ENCODE measurements at regions not wholly inside any gene's neighbourhood (a gene's known extent, or its start where the extent isn't known, plus 50 kb on each side); places are given as distances from the start of the nearest gene placed in this dataset.

DNA sequence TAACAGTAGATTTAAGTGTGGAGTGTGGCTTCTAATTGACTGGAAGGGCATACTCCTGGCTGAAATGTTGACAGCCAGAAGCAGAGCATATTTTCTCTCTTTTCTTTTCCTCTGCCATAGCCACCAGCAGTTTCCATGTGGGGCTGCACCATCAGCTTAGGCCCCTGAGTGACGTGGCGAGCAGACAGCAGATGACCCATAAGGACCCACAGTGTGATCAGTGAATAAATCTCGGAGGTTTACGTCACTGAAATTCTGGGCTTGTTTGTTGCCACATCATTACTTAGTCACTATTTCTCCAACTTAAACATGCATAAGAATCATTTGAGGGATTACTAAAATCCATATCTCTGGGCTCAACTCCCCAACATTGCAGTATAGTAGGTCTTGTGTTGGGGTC is 549.7 kb upstream of the TMEM132C start:
- H3K36me3 ChIP-seq (ENCODE audit: low read depth), result no peaks in the 10 kb centered on the region
- no peak for DNase-seq
- H3K9me3 ChIP-seq (ENCODE audit: insufficient read depth, low read depth), result no peaks in the 10 kb centered on the region
- no peak overlapping the region for H3K4me2 ChIP-seq
- no peaks in the 10 kb centered on the region for H4K20me1 ChIP-seq (ENCODE audit: insufficient read depth)
- no peak for TF ChIP-seq EZH2 (IDR thresholded peaks at IDR 0.05; ENCODE audit: low read depth)
- TF ChIP-seq, protein P1, sequence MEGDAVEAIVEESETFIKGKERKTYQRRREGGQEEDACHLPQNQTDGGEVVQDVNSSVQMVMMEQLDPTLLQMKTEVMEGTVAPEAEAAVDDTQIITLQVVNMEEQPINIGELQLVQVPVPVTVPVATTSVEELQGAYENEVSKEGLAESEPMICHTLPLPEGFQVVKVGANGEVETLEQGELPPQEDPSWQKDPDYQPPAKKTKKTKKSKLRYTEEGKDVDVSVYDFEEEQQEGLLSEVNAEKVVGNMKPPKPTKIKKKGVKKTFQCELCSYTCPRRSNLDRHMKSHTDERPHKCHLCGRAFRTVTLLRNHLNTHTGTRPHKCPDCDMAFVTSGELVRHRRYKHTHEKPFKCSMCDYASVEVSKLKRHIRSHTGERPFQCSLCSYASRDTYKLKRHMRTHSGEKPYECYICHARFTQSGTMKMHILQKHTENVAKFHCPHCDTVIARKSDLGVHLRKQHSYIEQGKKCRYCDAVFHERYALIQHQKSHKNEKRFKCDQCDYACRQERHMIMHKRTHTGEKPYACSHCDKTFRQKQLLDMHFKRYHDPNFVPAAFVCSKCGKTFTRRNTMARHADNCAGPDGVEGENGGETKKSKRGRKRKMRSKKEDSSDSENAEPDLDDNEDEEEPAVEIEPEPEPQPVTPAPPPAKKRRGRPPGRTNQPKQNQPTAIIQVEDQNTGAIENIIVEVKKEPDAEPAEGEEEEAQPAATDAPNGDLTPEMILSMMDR (conservative IDR thresholded peaks at IDR 0.05), result no peak
- POLR2A ChIA-PET (ENCODE audit: unreplicated experiment), result no interaction called here
- no peak overlapping the region for H3K4me3 ChIP-seq
- CTCF ChIA-PET, result no interaction called here
- H3K9me2 ChIP-seq (ENCODE audit: insufficient read depth), result no peaks in the 10 kb centered on the region
- H3K4me1 ChIP-seq (replicated peaks; ENCODE audit: insufficient read depth), result no peaks in the 10 kb centered on the region
- no peaks in the 10 kb centered on the region for H3F3A ChIP-seq (ENCODE audit: insufficient read depth, low read depth)
- BruUV-seq (replicated peaks), result no TSS peak
- H2AFZ ChIP-seq, result no peak overlapping the region
- intact Hi-C loops (cut with micrococcal nuclease; ENCODE audit: unreplicated experiment), result no loop called here
- H3K79me2 ChIP-seq (ENCODE audit: low read depth), result no peaks in the 10 kb centered on the region
- H3K27ac ChIP-seq, result no peak overlapping the region
- peaks cover 4% of the 10 kb centered on the region; the same call in 1 of the 2 replicates for H3K27me3 ChIP-seq (ENCODE audit: insufficient read depth, low read depth)

DNA sequence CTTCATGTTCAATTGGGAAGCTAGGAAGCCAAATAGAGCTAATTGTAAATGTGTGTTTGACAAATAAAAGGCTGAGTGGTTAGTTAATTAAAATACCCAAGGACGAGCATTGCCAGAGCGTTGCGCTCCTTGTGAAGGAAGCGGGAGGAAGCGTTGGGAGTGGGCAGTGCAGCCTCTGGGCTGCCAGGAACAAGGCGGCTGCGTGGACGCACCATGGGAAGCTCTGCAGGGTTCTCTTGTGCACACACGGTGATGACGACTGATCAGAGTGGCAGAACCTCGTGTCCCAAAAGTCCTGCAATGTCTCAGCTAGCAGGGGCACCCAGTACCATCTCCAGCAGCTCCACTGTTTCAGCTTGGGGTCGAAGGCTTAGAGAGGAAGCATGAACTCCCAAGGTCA is 546.6 kb upstream of the TMEM132C start:
- H3F3A ChIP-seq (ENCODE audit: insufficient read depth, low read depth), result no peaks in the 10 kb centered on the region
- H3K9me2 ChIP-seq (ENCODE audit: insufficient read depth), result no peaks in the 10 kb centered on the region
- H3K9me3 ChIP-seq (ENCODE audit: insufficient read depth, low read depth), result no peaks in the 10 kb centered on the region
- H3K4me3 ChIP-seq, result no peak overlapping the region
- ChIA-PET POLR2A (ENCODE audit: unreplicated experiment) (no interaction called here), CTCF (no interaction called here)
- no peak overlapping the region for H3K27ac ChIP-seq
- no peaks in the 10 kb centered on the region for H3K4me1 ChIP-seq (replicated peaks; ENCODE audit: insufficient read depth)
- no peak for DNase-seq
- TF ChIP-seq, protein P1 (conservative IDR thresholded peaks at IDR 0.05), result no peak
- no peak for TF ChIP-seq EZH2 (IDR thresholded peaks at IDR 0.05; ENCODE audit: low read depth)
- no peaks in the 10 kb centered on the region for H4K20me1 ChIP-seq (ENCODE audit: insufficient read depth)
- no peak overlapping the region for H3K4me2 ChIP-seq
- intact Hi-C loops (cut with micrococcal nuclease; ENCODE audit: unreplicated experiment), result no loop called here
- H3K36me3 ChIP-seq (ENCODE audit: low read depth), result no peaks in the 10 kb centered on the region
- peaks cover 4% of the 10 kb centered on the region; the same call in 1 of the 2 replicates for H3K27me3 ChIP-seq (ENCODE audit: insufficient read depth, low read depth)
- no TSS peak for BruUV-seq (replicated peaks)
- H3K79me2 ChIP-seq (ENCODE audit: low read depth), result no peaks in the 10 kb centered on the region
- H2AFZ ChIP-seq, result no peak overlapping the region

DNA sequence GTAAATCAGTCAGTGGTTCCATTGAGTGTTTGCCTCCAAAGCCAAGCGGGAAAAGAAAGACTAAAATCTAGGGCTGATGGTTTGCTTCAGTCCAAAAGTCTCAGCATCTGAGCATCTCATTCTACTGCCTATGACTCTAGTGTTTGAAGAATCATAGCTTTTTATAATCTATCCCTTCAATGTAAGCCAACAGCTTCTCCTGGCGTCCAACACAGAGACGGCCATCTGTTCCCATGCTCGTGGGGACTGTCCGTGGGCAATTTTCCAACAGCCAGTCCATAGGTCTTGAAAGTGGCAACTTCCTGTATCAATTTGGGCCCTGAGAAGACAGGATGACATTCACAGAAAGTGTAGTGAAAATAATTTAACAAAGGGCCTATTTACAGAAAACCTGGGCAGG is 544.4 kb upstream of the TMEM132C start:
- H3K4me2 ChIP-seq, result no peak overlapping the region
- intact Hi-C loops (cut with micrococcal nuclease; ENCODE audit: unreplicated experiment), result no loop called here
- no peak overlapping the region for H2AFZ ChIP-seq
- H3K4me1 ChIP-seq (replicated peaks; ENCODE audit: insufficient read depth), result no peaks in the 10 kb centered on the region
- POLR2A ChIA-PET (ENCODE audit: unreplicated experiment), result no interaction called here
- peaks cover 4% of the 10 kb centered on the region; the same call in 1 of the 2 replicates for H3K27me3 ChIP-seq (ENCODE audit: insufficient read depth, low read depth)
- no peaks in the 10 kb centered on the region for H3F3A ChIP-seq (ENCODE audit: insufficient read depth, low read depth)
- H4K20me1 ChIP-seq (ENCODE audit: insufficient read depth), result no peaks in the 10 kb centered on the region
- H3K9me3 ChIP-seq (ENCODE audit: insufficient read depth, low read depth), result no peaks in the 10 kb centered on the region
- no peak overlapping the region for H3K27ac ChIP-seq
- DNase-seq, result no peak
- CTCF ChIA-PET, result no interaction called here
- H3K9me2 ChIP-seq (ENCODE audit: insufficient read depth), result no peaks in the 10 kb centered on the region
- no peaks in the 10 kb centered on the region for H3K36me3 ChIP-seq (ENCODE audit: low read depth)
- no TSS peak for BruUV-seq (replicated peaks)
- H3K79me2 ChIP-seq (ENCODE audit: low read depth), result no peaks in the 10 kb centered on the region
- TF ChIP-seq EZH2 (IDR thresholded peaks at IDR 0.05; ENCODE audit: low read depth), result no peak
- TF ChIP-seq, protein P1 (conservative IDR thresholded peaks at IDR 0.05), result no peak
- no peak overlapping the region for H3K4me3 ChIP-seq
